GM12878 (cell line): ENCODE measurements at regions not wholly inside any gene's neighbourhood (a gene's known extent, or its start where the extent isn't known, plus 50 kb on each side); places are given as distances from the start of the nearest gene placed in this dataset.

Source experiments
- ATAC-seq: fragments of 200-7000 bp; cut with Tn5 transposase; 3 replicates; pipeline ENCODE4 v1.9.1; 2020; ENCODE audit warnings: mild to moderate bottlenecking, moderate library complexity
- BruUV-seq: library from RNA; stranded (reverse); fragments of 400-500 nt; replicated peaks from 2 replicates; lab custom pipeline; 2021; lab: Mats Ljungman, UMichigan
- CTCF ChIA-PET: fragments of 300-600 bp; sonication (Branson Sonifier 250); formaldehyde crosslinking; extraction: SDS; loops from one replicate; lab custom pipeline; 2021; ENCODE audit warnings: inconsistent platforms; lab: Yijun Ruan, JAX
- POLR2A ChIA-PET: fragments of 350-600 bp; formaldehyde crosslinking; extraction: SDS; loops from one replicate; lab custom pipeline; 2021; ENCODE audit warnings: inconsistent platforms; lab: Charles Lee
- RAD21 ChIA-PET: fragments of 300-600 bp; sonication (Branson Sonifier 250); formaldehyde crosslinking; loops from one replicate; lab custom pipeline; 2023; ENCODE audit warnings: antibody characterized with exemption; ENCODE audit not compliant: unreplicated experiment; lab: Charles Lee
- SMC1A ChIA-PET: fragments of 300-600 bp; sonication (Branson Sonifier 250); formaldehyde crosslinking; loops from one replicate; lab custom pipeline; 2023; ENCODE audit not compliant: unreplicated experiment, uncharacterized antibody; lab: Charles Lee
- DNase-seq: peaks from one replicate; pipeline ENCODE4 v3.0.0-alpha.2; 2011; ENCODE audit warnings: low read depth, low spot score
- FAIRE-seq: peaks from 3 replicates; lab custom pipeline; 2011; peaks lifted over from hg19 to GRCh38; lab: Jason Lieb, UNC
- H2AFZ ChIP-seq: 2 replicates; pipeline ENCODE4 v1.6.0; 2011; ENCODE audit warnings: low read depth, low read length, control low read depth; ENCODE audit not compliant: control insufficient read depth
- H3K27ac ChIP-seq: 2 replicates; pipeline ENCODE4 v1.5.1; 2011; ENCODE audit warnings: control low read depth; ENCODE audit not compliant: control insufficient read depth, insufficient read depth
- H3K27me3 ChIP-seq, 2 experiments: replicated peaks in 1 of 2; 2 replicates each; pipeline versions ENCODE4 v1.6.0 to v1.6.1; 2011; ENCODE audit warnings: low read length in 1 of 2; ENCODE audit not compliant: control insufficient read depth in 2 of 2, insufficient read depth in 2 of 2
- H3K36me3 ChIP-seq, 2 experiments: 2 replicates each; pipeline ENCODE4 v1.5.1; 2011; ENCODE audit warnings: low read length in 1 of 2; ENCODE audit not compliant: control insufficient read depth in 2 of 2, insufficient read depth in 2 of 2
- H3K4me1 ChIP-seq: 2 replicates; pipeline ENCODE4 v1.6.1; 2011; ENCODE audit warnings: mild to moderate bottlenecking, low read length, moderate library complexity, mixed read lengths; ENCODE audit not compliant: control insufficient read depth, insufficient read depth
- H3K4me2 ChIP-seq: 2 replicates; pipeline ENCODE4 v1.6.0; 2011; ENCODE audit warnings: control low read depth; ENCODE audit not compliant: control insufficient read depth, insufficient read depth
- H3K4me3 ChIP-seq: fragments of 200-600 bp; sonication (generic); 2 replicates; pipeline ENCODE4 v1.5.1; 2016
- H3K79me2 ChIP-seq: 2 replicates; pipeline ENCODE4 v1.6.0; 2011; ENCODE audit warnings: low read length; ENCODE audit not compliant: control insufficient read depth, insufficient read depth
- H3K9ac ChIP-seq: 2 replicates; pipeline ENCODE4 v1.8.0; 2011; ENCODE audit warnings: low read length, control low read depth, mixed read lengths; ENCODE audit not compliant: control insufficient read depth, insufficient read depth
- H3K9me3 ChIP-seq: replicated peaks from 3 replicates; pipeline ENCODE4 v1.5.1; 2011; ENCODE audit warnings: mild to moderate bottlenecking, low read length; ENCODE audit not compliant: control insufficient read depth, insufficient read depth
- H4K20me1 ChIP-seq: 2 replicates; pipeline ENCODE4 v1.6.0; 2011; ENCODE audit not compliant: control insufficient read depth, insufficient read depth
- BMI1 ChIP-seq: fragments of 450-650 bp; IDR thresholded peaks from 2 replicates; pipeline ENCODE4 v1.6.1; 2016; ENCODE audit warnings: mild to moderate bottlenecking, moderate library complexity, borderline replicate concordance
- EGR1 ChIP-seq, 2 experiments: IDR thresholded peaks; 1 replicate in 1 of 2; 2 replicates in 1 of 2; pipeline ENCODE4 v1.6.1; 2011 to 2012; ENCODE audit warnings: low read depth in 2 of 2, low read length in 2 of 2, borderline replicate concordance in 1 of 2, mild to moderate bottlenecking in 1 of 2, moderate library complexity in 1 of 2
- IRF4 ChIP-seq: IDR thresholded peaks from 2 replicates; pipeline ENCODE4 v1.6.1; 2011; ENCODE audit warnings: low read depth, low read length
- KLF5 ChIP-seq: fragments of 450-650 bp; IDR thresholded peaks from 2 replicates; pipeline ENCODE4 v1.6.1; 2014; ENCODE audit warnings: mild to moderate bottlenecking; ENCODE audit not compliant: partially characterized antibody
- MYB ChIP-seq: fragments of 150-350 bp; IDR thresholded peaks from 2 replicates; pipeline ENCODE4 v1.6.1; 2014; ENCODE audit warnings: mild to moderate bottlenecking, low read depth, low read length, borderline replicate concordance
- PAX5 ChIP-seq: IDR thresholded peaks from 2 replicates; pipeline ENCODE4 v1.6.1; 2011; ENCODE audit warnings: low read depth, low read length, borderline replicate concordance
- SMAD1 ChIP-seq: fragments of 450-650 bp; IDR thresholded peaks from 2 replicates; pipeline ENCODE4 v1.6.1; 2018; ENCODE audit warnings: mild to moderate bottlenecking, low read depth; ENCODE audit not compliant: partially characterized antibody
- SMC3 ChIP-seq: IDR thresholded peaks from 2 replicates; pipeline ENCODE4 v1.6.1; 2011; ENCODE audit warnings: low read length, improper control_type of control experiment, borderline replicate concordance
- SREBF1 ChIP-seq: IDR thresholded peaks from 2 replicates; pipeline ENCODE4 v1.6.1; 2012; ENCODE audit warnings: mild to moderate bottlenecking, low read length
- TBL1XR1 ChIP-seq: IDR thresholded peaks from 2 replicates; pipeline ENCODE4 v1.6.1; 2012; ENCODE audit warnings: low read depth, low read length, improper control_type of control experiment
- WGBS: methylation state at CpG from one replicate; pipeline ENCODE4 v1.1.6; 2016; ENCODE audit warnings: low lambda C conversion rate; ENCODE audit not compliant: insufficient replicate concordance, insufficient coverage; ENCODE audit errors: missing lambda C conversion rate; 5-methylcytosine and 5-hydroxymethylcytosine counted together
- in situ Hi-C: fragments of 300-500 bp; cut with MboI; formaldehyde crosslinking; loops from 9 replicates; pipeline ENCODE4 v1.14.3; 2018; ENCODE audit warnings: mixed read lengths
- intact Hi-C: fragments of 100-400 bp; cut with micrococcal nuclease; formaldehyde crosslinking; loops from one replicate; pipeline ENCODE4 v1.14.2; 2022; ENCODE audit not compliant: unreplicated experiment
- TF ChIP-seq, protein P1 (sequence below): fragments of 450-650 bp; IDR thresholded peaks from 2 replicates; pipeline ENCODE4 v1.6.1; 2014; ENCODE audit warnings: mild to moderate bottlenecking
- TF ChIP-seq, protein P2 (sequence below): fragments of 450-650 bp; formaldehyde crosslinking; IDR thresholded peaks from 2 replicates; pipeline ENCODE4 v1.5.0; 2022; ENCODE audit warnings: mild to moderate bottlenecking, missing genetic modification characterization
- TF ChIP-seq, protein P3 (sequence below): IDR thresholded peaks from 2 replicates; pipeline ENCODE4 v1.6.1; 2012; ENCODE audit warnings: low read length, inconsistent platforms

DNA sequence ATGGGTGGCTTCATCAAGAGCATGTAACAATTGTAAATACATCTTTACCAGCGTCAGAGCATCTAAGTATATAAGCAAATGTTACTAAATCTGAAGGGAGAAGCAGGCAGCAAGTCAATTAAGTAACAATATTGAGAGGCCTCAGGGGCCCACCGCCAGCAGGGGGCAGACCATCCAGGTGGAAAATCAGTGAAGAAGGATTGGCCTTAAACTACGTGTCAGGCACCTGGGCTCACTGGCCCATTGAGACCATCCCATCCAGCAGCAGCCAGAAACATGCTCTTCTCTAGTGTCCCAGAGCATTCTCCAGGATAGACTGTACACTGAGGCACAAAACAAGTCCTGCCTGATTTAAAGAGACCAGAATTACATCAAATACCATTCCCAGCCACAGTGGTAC, 96.2 kb upstream of the SNTG2 start (continued):
- TF ChIP-seq SMAD1: no peak
- TF ChIP-seq, protein P1, sequence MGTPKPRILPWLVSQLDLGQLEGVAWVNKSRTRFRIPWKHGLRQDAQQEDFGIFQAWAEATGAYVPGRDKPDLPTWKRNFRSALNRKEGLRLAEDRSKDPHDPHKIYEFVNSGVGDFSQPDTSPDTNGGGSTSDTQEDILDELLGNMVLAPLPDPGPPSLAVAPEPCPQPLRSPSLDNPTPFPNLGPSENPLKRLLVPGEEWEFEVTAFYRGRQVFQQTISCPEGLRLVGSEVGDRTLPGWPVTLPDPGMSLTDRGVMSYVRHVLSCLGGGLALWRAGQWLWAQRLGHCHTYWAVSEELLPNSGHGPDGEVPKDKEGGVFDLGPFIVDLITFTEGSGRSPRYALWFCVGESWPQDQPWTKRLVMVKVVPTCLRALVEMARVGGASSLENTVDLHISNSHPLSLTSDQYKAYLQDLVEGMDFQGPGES: no peak
- no peak for TF ChIP-seq SREBF1
- no peak for TF ChIP-seq TBL1XR1
- TF ChIP-seq, protein P2, sequence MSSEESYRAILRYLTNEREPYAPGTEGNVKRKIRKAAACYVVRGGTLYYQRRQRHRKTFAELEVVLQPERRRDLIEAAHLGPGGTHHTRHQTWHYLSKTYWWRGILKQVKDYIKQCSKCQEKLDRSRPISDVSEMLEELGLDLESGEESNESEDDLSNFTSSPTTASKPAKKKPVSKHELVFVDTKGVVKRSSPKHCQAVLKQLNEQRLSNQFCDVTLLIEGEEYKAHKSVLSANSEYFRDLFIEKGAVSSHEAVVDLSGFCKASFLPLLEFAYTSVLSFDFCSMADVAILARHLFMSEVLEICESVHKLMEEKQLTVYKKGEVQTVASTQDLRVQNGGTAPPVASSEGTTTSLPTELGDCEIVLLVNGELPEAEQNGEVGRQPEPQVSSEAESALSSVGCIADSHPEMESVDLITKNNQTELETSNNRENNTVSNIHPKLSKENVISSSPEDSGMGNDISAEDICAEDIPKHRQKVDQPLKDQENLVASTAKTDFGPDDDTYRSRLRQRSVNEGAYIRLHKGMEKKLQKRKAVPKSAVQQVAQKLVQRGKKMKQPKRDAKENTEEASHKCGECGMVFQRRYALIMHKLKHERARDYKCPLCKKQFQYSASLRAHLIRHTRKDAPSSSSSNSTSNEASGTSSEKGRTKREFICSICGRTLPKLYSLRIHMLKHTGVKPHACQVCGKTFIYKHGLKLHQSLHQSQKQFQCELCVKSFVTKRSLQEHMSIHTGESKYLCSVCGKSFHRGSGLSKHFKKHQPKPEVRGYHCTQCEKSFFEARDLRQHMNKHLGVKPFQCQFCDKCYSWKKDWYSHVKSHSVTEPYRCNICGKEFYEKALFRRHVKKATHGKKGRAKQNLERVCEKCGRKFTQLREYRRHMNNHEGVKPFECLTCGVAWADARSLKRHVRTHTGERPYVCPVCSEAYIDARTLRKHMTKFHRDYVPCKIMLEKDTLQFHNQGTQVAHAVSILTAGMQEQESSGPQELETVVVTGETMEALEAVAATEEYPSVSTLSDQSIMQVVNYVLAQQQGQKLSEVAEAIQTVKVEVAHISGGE (CRISPR knock-in tag): no peak

DNA sequence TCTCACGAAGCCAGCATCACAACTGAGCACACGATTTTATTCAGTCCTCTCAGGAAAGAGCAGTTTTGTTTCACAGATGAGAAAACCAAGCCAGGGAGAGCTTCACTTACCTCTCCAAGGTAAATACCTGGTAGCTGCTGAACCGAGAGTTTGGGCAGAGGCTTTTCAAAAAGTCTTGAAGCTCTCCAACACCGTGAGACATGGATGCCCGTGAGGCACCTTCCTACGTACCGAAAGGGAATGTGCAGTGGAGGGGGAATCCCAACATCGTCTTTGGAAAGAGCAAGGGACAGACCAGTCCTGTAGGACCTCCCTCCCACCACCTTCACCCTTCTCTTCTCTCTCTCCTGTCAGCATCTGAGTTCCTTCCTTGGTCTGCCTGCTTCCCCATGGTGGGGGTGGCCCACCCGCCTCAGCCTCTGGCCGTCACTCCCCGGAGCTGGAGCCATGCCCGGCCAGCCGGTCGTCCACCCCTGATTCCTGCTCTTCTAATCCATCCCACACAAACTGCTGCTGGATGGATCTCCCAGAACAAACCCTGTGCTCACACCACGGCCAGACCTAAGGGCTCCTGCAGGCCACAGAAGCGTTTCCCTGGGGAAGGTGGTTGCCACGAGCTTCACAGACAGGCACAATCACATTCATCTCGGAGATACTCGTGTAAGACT, 97.3 kb upstream of the SNTG2 start:
- SMC1A ChIA-PET: interaction anchor here (0.7 kb wide), 1 partner anchor 347 kb away, joined by 3 read pairs; no protein-coding TSS in a partner anchor
- Histone ChIP-seq H3K27ac (no peak overlapping the region), H3K4me3 (no peak overlapping the region), H3K79me2 (no peaks in the 10 kb centered on the region), H3K4me1 (no peaks in the 10 kb centered on the region), H3K27me3 (no peaks in the 10 kb centered on the region), H4K20me1 (no peaks in the 10 kb centered on the region), H3K9ac (no peak overlapping the region), H3K9me3 (no peaks in the 10 kb centered on the region; the same call in 2 of the 3 replicates), H3K4me2 (no peak overlapping the region), H2AFZ (no peak overlapping the region), H3K36me3 (no peaks in the 10 kb centered on the region)
- BruUV-seq: no TSS peak
- 32% methylated on average over 19 of the region's 19 CpGs for WGBS
- intact Hi-C loops (loop anchor here (5.0 kb wide), 2 partner anchors 141 to 694 kb away; no protein-coding TSS in a partner anchor), in situ Hi-C loops (loop anchor here (10.0 kb wide), 1 partner anchor 691 kb away; no protein-coding TSS in a partner anchor)
- POLR2A ChIA-PET: no interaction called here
- FAIRE-seq (no peak), DNase-seq (no peak), ATAC-seq (no peak)
- RAD21 ChIA-PET: no interaction called here
- CTCF ChIA-PET: interaction anchor here (0.7 kb wide), 1 partner anchor 21 kb away, joined by 3 read pairs; no protein-coding TSS in a partner anchor
- TF ChIP-seq KLF5 (no peak), SMAD1 (no peak), SMC3 (no peak), BMI1 (no peak), EGR1 (IDR thresholded peaks at IDR 0.05; ENCODE audit: borderline replicate concordance in 1 of 2, low read depth in 2 of 2, low read length in 2 of 2) (no peak), MYB (no peak), IRF4 (no peak), SREBF1 (no peak), PAX5 (no peak)
- TF ChIP-seq, protein P3, sequence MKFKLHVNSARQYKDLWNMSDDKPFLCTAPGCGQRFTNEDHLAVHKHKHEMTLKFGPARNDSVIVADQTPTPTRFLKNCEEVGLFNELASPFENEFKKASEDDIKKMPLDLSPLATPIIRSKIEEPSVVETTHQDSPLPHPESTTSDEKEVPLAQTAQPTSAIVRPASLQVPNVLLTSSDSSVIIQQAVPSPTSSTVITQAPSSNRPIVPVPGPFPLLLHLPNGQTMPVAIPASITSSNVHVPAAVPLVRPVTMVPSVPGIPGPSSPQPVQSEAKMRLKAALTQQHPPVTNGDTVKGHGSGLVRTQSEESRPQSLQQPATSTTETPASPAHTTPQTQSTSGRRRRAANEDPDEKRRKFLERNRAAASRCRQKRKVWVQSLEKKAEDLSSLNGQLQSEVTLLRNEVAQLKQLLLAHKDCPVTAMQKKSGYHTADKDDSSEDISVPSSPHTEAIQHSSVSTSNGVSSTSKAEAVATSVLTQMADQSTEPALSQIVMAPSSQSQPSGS: no peak
